SH-SY5Y (cell line): ENCODE measurements at regions not wholly inside any gene's neighbourhood (a gene's known extent, or its start where the extent isn't known, plus 50 kb on each side); places are given as distances from the start of the nearest gene placed in this dataset.

ENCODE experiments used
- GATA2 ChIP-seq: IDR thresholded peaks from 2 replicates; pipeline ENCODE4 v1.6.1; 2011; ENCODE audit warnings: mild to moderate bottlenecking, low read depth, low read length
- GATA3 ChIP-seq: IDR thresholded peaks from 2 replicates; pipeline ENCODE4 v1.6.1; 2011; ENCODE audit warnings: low read depth, mild to moderate bottlenecking, low read length, moderate library complexity

DNA sequence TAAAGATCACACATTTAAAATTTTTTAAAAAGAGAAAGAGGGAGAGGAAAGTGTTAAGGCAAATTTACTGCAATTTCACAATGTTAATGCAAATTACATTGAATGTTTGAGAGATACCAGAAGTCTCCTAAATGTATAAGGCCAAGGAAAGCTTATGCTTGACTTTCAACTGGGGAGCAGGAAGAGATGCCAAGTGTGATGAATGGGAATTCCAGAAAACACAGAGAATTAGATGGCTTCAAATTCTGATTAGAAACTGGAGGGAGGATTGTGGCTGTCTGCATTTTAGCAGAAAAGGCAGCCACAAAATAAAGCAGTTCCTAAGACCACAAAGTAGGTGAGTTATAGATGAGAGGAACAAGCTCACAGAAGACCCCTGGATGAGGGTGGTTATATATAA lies 328.3 kb upstream of the CITED2 start:
- TF ChIP-seq GATA2 (no peak), GATA3 (no peak)

DNA sequence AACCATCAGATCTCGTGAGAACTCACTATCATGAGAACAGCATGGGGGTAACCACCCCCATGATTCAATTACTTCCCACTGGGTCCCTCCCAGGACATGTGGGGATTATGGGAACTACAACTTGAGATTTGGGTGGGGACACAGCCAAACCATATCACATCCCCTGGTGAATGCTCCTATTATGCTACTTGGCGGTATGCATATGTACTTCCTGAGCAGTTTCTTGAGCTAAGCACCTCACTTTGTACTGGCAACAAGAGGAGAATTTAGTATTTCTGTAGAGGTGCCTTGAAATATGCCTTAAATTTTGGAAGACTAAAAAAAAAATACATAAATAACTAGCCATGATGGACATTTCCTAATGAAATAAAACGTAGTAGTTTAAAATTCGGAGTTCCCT lies 327.2 kb upstream of the CITED2 start:
- TF ChIP-seq GATA3: no peak

DNA sequence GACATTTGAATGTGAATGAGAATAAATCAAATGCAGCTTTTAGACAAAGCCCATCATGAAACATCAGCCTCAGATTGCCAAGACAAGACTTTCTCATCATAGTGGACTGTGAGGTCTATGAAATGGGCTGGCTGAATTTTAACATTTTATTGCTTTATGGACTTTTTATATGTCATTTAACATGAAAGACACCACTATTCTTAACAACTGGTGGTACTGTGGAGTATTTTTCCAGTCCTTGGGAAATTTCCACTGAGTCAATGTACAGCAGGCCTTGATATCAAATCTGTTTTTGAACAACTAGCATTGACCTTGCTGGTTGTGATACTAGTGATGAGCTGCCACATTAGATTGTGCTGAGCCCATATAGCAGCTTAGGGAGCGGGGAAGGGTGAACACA lies 326.6 kb upstream of the CITED2 start:
- TF ChIP-seq GATA2: no peak

DNA sequence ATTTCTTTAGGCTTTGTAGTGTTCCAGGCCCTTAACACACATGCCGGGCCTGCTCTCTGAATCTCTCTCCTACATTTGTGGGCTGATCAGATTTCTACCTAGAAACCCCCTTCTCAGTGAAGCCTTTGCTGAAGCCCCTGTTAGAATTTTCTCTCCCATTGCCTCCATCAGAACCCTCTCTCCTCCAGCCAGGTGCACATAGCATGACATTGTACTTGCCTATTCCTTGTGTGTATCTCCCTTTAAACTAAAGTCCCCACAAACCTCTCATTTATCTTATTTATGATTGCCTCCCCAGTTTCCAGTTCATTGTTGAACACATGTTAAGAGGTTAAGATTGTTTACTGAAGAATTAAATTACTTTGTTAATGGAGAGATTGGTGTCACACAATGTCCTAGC lies 325.5 kb upstream of the CITED2 start:
- TF ChIP-seq GATA3 (no peak), GATA2 (no peak)

DNA sequence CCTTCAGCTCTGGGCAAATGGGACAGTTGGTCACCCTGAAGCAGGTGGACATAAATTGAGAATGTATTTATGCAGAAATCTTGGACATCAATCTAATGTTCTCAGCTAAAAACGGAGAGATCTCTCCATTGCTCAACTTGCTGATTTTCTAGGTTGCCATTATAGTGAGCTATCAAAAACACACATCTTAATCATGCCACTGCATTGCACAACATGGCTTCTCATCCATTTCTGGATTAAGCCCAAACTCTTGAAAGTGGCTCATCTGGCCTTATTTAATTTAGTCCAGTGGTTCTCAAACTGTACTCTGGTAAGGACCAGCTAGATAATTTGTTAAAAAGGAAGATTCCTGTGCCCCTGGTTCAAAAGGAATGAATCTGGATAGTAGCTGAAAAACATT lies 324.9 kb upstream of the CITED2 start:
- TF ChIP-seq GATA3: no peak
- no peak for TF ChIP-seq GATA2

DNA sequence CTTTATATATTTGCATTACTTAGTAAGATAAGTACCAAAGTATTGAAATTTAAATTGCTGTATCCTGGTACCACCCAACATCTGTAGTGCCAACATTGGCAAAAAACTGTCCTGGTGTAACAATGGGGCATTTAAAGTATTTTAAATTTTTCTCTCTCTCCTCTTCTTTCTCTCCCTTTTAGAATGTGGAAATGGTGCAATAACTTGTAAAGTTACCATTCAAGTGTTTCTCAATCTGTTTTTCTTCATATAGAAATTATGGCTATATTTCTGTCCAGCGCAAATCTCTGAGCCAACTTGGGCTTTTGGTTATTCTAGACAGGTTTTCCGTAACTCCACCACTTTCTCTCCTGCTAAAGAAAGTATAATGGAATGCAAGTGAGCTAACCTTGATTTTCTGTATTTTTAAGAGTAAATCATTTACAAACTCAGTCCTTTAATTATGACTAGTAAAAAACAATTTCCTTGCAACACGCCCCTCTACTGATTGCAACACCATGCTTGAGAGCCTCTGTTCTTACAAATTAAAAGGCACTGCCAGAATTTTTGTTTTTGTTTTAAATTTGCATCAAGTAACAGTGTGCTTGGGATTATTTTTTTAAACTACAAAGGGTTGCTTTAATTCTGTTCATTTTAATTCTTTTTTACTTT lies 324.2 kb upstream of the CITED2 start:
- TF ChIP-seq GATA2 (no peak), GATA3 (no peak)

DNA sequence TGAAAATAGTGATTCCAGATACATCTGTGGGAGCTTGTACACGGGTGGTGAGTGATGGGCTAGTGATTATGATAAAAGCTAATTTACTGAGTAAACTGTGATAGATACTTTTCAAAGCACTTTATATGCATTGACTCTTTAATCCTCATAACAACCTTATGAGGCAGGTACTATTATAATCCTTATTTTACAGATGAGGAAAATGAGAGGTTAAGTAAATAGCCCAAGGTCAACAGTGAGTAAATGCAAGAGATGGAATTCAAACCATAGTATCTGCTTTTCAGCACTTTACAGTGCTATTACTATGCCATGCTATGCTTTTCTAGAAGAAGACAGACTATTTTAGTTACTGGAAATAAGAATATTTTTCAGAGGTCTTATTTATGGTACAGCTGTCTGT lies 320.9 kb upstream of the CITED2 start:
- TF ChIP-seq GATA2 (no peak), GATA3 (no peak)

DNA sequence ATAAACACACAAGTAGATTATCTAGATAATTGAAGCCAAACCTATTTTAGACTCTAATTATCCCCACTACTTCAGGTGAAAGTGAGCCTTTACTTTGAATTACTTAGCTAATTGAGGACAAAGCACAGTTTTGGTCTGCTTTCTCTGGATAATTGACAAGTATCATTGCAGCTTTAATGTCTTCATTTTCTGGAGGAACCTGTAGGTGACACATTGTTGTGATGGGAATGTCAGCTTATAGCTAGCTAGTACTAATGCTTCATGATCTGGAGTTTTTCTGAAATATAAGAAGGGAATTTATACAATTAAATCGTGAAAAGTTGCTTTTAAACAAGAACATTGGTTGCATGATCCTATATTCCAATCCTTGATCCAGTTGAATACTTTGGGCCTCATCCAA lies 319.3 kb upstream of the CITED2 start:
- TF ChIP-seq GATA2: no peak
- no peak for TF ChIP-seq GATA3

DNA sequence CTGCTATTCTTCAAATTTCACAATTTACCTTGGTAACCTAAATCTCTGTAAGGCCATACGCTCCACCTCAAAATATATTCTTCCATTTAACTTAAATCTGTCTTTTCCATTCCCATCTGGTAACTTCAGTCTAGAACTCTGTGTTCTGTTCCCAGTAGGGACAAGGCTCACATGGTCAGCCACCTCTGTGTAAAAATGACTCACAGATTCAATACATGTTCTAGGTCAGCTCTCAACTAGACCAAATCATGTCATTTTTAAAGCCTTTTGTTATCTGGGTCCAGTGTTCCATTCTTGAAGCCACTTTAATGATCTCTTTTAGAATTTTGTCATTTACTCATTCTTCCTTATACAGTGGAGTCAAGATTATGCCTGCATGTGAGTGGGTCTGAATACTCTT lies 315.6 kb upstream of the CITED2 start:
- no peak for TF ChIP-seq GATA2
- TF ChIP-seq GATA3: no peak

DNA sequence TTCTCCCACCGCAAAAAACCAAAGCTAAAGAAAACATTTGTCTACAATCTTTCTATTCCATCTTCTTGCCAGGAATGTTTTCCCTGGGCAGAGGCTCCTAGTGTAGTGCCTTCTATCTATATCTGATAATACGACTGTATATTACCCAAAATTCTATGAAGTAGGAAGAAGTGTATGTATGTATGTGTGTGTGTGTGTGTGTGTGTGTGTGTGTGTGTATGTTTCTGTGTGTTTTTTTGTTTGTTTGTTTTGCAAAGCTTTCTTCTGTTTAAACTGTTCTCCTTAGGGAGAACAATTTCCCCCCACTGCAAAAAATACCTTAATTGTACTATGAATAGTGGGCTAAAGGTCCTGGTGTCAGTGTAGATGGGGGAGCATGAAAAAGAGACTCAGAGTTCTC lies 312.6 kb upstream of the CITED2 start:
- TF ChIP-seq GATA3 (no peak), GATA2 (no peak)

DNA sequence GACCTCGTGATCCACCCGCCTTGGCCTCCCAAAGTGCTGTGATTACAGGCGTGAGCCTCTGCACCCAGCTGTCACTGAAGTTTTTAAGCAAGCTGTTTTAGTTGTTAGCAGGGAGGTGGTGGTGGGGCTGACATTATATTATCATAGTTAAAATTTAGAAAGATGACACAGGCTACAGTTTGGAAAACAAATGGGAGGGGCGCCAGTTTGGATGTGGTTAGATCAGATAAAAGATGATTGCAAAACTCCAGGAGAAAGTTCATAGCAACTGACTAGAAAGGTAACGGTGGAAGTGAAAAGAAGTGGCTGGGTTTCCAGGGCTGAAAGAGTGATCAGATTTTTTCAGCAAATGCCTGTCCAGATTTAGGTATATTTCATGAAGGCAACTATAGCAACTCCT lies 311.9 kb upstream of the CITED2 start:
- TF ChIP-seq GATA2: no peak
- no peak for TF ChIP-seq GATA3

DNA sequence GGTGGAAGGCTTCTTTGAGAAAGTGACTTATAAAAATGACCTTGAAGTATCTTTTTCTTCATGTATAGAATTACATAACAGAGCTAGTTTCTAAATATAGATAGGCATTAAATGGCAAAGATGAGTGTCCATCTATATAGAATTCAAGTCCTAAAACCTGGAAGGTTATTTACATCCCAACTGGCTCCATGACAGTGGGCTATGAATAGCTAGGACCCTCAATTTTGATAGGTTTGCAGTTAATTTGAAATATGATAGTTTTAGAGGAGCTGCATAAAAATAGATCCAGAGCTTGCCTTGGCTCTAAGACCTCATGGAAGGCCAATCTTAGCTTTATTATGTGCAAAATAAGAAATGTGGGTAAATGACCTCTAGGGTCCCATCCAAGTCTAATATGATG lies 310.6 kb upstream of the CITED2 start:
- TF ChIP-seq GATA3 (no peak), GATA2 (no peak)

DNA sequence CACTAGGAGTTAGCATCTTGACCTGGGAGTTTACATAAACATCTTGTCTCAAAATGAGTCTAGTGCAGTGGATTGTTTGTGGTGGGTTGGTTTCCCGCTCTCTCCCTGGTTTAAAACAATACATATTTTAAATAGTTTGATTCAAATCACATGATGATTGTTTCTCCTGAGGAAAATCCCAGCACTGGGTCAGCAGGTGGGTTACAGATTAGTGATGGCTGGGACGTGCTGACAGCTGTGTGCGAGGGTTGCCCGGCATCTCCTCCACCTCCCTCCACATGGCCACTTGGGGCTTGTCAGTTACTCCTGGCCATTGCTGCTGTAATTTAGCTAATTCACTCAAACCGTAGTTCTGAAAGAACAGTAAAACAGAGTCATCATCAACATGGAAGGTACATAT lies 306.4 kb upstream of the CITED2 start:
- TF ChIP-seq GATA2 (no peak), GATA3 (no peak)

DNA sequence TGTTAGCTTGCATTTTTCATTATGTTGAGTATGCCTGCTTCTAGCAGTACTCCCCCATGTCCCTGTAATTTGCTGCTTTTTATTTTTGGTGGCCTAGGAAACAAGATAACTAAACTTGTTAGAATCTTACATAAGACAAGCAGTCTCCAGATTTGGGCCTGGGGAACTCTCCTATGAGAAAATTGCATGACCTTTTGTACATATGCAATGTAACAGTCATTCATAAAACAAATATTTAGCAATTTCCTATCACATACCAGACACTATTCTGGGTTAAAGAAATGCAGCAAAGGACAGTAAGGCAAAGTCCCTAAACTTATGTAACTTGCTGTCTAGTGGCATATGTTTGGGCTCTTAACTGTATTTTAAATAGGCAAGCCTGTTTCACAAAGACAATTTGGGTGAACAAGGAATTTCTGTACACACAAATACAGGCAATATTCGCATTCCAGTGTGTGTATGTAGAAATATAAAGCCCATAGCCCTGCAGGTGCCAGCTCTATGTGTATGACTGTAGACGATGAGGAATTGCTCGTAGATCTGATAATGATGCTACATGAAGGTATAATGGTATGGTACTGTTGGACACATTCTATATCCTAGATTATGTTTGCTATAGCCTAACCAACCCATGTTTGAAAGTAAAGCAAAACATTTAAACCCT lies 305.2 kb upstream of the CITED2 start:
- TF ChIP-seq GATA3 (no peak), GATA2 (no peak)

DNA sequence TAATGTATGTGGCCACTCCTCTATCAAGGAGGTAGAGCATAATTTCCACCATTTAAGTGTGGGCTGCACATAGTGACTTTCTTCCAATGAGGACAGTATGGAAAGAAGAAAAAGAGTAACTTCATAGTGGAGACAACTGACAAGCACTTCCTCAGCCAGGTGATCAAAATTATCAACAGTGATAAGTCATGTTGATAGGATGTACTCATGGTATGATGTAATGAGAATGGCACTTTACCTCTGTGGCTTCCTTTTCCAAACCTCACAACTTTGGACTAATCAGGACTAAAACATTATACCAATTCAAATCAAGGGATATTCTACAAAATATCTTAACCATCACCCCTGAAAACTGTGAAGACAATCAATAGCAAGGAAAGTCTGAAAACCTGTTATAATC lies 302.3 kb upstream of the CITED2 start:
- no peak for TF ChIP-seq GATA3
- TF ChIP-seq GATA2: no peak

DNA sequence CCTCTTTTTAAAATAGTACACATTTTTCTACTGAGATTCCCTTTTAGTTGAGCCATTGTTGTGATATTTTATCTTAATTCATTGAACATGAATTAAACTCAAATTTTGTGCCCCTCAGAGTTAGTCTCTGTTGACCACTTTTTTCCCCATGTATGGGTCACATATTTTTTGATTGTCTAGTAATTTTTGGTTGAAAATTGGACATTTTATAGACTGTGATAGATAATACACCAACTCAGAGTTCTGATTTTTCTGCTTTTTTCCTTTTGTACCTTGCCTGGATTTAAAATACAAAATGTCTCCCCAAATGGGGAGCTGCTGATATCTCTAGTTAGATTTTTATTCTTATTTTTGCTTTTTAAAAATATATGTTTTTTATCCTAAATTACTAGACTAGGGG lies 291.8 kb upstream of the CITED2 start:
- TF ChIP-seq GATA2 (no peak), GATA3 (no peak)
